GM21576 (cell line): ENCODE measurements at regions not wholly inside any gene's neighbourhood (a gene's known extent, or its start where the extent isn't known, plus 50 kb on each side); places are given as distances from the start of the nearest gene placed in this dataset.
"Not testable (repeated sequence)": the region's sequence is repeated elsewhere in the genome, so short reads cannot be mapped to it uniquely, and the experiment has no call there.

ENCODE experiments used
- ATAC-seq: cut with Tn5 transposase; IDR thresholded peaks from one replicate; pipeline ENCODE4 v1.9.1; 2021; ENCODE audit warnings: mild to moderate bottlenecking, moderate library complexity; ENCODE audit not compliant: unreplicated experiment

DNA sequence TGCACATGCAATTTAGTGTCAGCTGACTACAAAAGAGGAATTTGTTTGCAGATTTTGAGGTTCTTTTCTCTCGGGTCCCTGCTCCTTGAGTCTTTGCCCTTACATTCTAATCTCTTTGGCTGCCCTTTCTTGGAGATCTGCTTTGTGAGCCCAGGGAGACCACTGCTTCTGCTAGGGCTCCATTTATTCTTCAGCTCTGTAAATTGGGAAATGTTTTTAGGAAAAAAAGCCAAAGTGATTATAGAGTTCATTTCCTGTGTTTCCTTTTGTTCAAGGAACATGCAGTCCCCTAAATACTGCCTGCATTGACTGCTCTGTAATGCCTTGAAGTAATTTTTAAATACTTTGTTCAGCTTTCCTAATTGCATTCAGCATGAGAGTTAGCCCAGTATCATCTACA, 197.4 kb downstream of the CSNK1G3 start:
- ATAC-seq: no peak

GRCh38 chr5:123708074-123708806, 196.3 kb downstream of the CSNK1G3 start:
- ATAC-seq: no peak

DNA sequence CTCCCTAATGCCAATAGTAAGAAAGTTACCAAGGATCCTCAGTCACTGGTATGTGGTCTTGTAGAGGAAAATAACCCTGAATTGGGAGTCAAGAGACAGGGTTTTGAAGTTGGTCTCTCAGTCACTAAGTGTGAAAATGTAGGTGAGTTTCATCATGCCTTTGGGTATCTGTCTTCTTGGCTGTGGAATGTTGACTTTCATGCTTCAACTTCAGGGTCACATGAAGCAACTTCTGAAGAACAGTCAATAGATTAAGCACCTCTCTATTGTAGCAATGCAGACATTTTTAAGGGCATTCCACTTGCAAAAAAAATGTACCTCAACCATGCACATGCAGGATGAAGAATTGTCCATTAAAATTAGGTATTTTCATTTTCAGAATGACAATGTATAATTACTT, 194.6 kb downstream of the CSNK1G3 start:
- no peak for ATAC-seq

GRCh38 chr5:123705741-123706140, 193.8 kb downstream of the CSNK1G3 start:
- ATAC-seq: no peak

- ATAC-seq: no peak
These were observed 189.7 kb downstream of the CSNK1G3 start for GRCh38 chr5:123701511-123702200.

GRCh38 chr5:123700624-123701287, 188.8 kb downstream of the CSNK1G3 start:
- ATAC-seq: no peak

DNA sequence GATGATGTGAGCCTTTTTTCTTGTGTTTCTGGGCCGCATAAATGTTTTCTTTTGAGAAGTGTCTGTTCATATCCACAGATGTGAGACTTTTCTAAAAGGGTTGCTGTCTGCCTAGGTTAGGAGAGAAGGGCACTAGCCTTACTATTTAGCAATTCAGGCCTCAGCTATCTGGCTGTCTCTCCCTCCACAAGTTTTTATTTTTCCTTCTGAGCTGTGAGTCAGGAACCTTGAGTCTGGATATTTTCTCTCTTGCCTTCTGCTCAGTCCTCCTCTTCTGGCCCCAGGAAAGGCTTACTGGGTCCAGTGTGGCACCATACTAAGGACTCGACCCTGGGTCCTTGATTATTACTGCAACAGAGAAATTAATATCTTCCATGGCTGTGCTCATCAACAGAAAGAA, 187.6 kb downstream of the CSNK1G3 start:
- ATAC-seq: no peak

GRCh38 chr5:123698937-123699336, 187.0 kb downstream of the CSNK1G3 start:
- not testable (repeated sequence) for ATAC-seq

- ATAC-seq: no peak
These were observed 185.0 kb downstream of the CSNK1G3 start for GRCh38 chr5:123696921-123697341.

DNA sequence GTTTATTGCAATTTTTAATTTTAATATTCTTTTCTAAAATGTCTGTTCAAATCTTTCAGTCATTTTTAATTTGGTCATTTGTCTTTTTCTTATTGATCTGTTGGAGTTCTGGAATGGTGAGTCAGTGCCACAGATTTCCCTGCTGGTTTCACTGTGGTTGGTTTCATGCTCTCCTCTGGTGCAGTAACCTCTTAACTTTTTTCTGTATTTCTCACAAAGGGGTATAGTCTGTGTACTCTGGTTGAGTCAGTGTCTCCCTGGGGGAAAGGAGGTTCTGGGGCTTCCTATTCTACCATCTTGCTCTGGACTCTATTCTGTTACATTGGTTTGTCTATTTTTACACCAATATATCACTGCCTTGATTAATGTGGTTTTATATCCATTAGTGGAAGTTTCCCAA, 178.8 kb downstream of the CSNK1G3 start:
- no peak for ATAC-seq

DNA sequence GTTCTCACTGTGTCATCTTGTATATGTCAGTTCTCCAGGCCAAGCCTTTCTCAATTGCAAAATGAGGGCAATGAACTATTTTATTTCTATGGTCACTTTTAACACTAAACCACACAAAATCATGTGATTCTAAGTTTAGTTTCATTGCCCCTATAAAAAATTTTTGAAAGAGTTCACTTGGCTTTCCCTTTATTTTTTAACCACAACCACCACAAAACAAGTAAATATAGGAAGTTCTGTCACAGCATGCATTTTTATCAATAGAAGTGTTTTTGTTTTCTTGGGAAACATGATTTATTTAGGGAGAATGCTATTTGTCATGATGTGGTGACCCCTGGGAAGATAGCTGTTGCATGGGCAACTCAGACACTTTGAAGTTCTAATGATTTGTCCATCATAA, 169.1 kb downstream of the CSNK1G3 start:
- ATAC-seq: no peak

DNA sequence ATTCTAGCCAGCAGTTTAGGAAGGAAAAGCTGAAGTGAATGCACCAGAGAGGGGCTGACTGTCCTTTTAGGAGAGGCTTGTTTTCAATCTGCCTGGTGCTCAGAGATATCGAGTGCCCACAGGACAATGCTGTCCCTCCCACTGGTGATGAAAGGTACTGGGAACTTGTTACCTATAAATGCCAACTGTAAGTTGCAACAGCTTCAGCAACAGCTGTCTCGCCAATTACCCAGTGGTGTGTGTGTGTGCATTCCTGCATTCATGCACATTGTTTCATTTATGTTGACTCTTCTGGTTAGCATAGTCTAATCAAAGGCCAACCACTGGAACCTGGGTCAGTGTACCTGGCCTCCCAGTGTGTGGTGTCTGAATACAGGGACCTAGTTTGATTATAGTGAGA, 161.1 kb downstream of the CSNK1G3 start:
- ATAC-seq: no peak

GRCh38 chr5:123671711-123672456, 159.9 kb downstream of the CSNK1G3 start:
- no peak for ATAC-seq

- no peak for ATAC-seq
These were observed 159.1 kb downstream of the CSNK1G3 start for GRCh38 chr5:123671042-123671441.
